ENCODE measurements at regions not wholly inside any gene's neighbourhood (a gene's known extent, or its start where the extent isn't known, plus 50 kb on each side); places are given as distances from the start of the nearest gene placed in this dataset.
A peak's percentile ranks its signal among the peaks of the same experiment; 100 is the strongest.

- CTCF ChIA-PET, result interaction anchor here (1.2 to 1.4 kb wide), 4 partner anchors 10 to 50 kb away, joined by 3 to 5 read pairs (median 3); no protein-coding TSS in a partner anchor
- WGBS (ENCODE audit: missing lambda C conversion rate), result 93% methylated on average over 4 of the region's 4 CpGs
- no peak for ATAC-seq
Observed at GRCh38 chr12:123092866-123093265, 58.0 kb downstream of the PITPNM2 start.

GRCh38 chr12:123091230-123092150 lies 59.4 kb downstream of the PITPNM2 start:
- CTCF ChIA-PET, result interaction anchor here (1.0 kb wide), 1 partner anchor 10 kb away, joined by 3 read pairs; no protein-coding TSS in a partner anchor
- WGBS (ENCODE audit: missing lambda C conversion rate), result 95% methylated on average over 8 of the region's 8 CpGs
- ATAC-seq (no peak), DNase-seq (ENCODE audit: low read depth in 1 of 2, low spot score in 1 of 2) (no peak), FAIRE-seq (no peak)
- TF ChIP-seq RARB (CRISPR knock-in tag; IDR thresholded peaks at IDR 0.05) (no peak), EP300 (IDR thresholded peaks at IDR 0.05) (no peak), E2F6 (IDR thresholded peaks at IDR 0.05; ENCODE audit: borderline replicate concordance, low read depth) (no peak), FOSL2 (IDR thresholded peaks at IDR 0.05) (no peak), FOSL2 (CRISPR knock-in tag; IDR thresholded peaks at IDR 0.05) (no peak), FOSB (CRISPR knock-in tag; IDR thresholded peaks at IDR 0.05) (no peak), CBX2 (IDR thresholded peaks at IDR 0.05; ENCODE audit: borderline replicate concordance, low read depth) (no peak), PBX3 (IDR thresholded peaks at IDR 0.05) (no peak), ESRRA (IDR thresholded peaks at IDR 0.05; ENCODE audit: borderline replicate concordance, low read length) (no peak), RFX5 (IDR thresholded peaks at IDR 0.05) (no peak), MYC (IDR thresholded peaks at IDR 0.05; ENCODE audit: borderline replicate concordance, low read length) (no peak), NPAS2 (CRISPR knock-in tag; IDR thresholded peaks at IDR 0.05; ENCODE audit: borderline replicate concordance) (no peak), ZSCAN20 (CRISPR knock-in tag; IDR thresholded peaks at IDR 0.05) (no peak), MAX (IDR thresholded peaks at IDR 0.05) (no peak), CBX8 (IDR thresholded peaks at IDR 0.05) (no peak), CEBPB (IDR thresholded peaks at IDR 0.05) (no peak), HOXA7 (CRISPR knock-in tag; IDR thresholded peaks at IDR 0.05) (no peak)
- Histone ChIP-seq H3K9me3 (peaks cover 14% of the 10 kb centered on the region), H3K4me3 (no peak overlapping the region), H3K4me1 (peaks cover 90% of the 10 kb centered on the region), H3K4me2 (peak overlapping the region; percentile 43; the same call in 1 of the 3 replicates), H3K27ac (peak overlapping the region; percentile 76 to 89)
- POLR2A ChIA-PET, result no interaction called here

More at GRCh38 chr12:123092866-123093265, 58.0 kb downstream of the PITPNM2 start:
- H3K27ac ChIP-seq, result peak overlapping the region; percentile 76 to 89
- POLR2A ChIA-PET, result no interaction called here
- H3K4me2 ChIP-seq, result peak overlapping the region; percentile 43
- no peak overlapping the region for H3K4me3 ChIP-seq
- peaks cover 81% of the 10 kb centered on the region for H3K4me1 ChIP-seq
- TF ChIP-seq ELK1 (IDR thresholded peaks at IDR 0.05; ENCODE audit: low read depth, low read length), result no peak
- TF ChIP-seq CHD2 (IDR thresholded peaks at IDR 0.05; ENCODE audit: low read length, partially characterized antibody), result no peak
- no peak for TF ChIP-seq POLR2AphosphoS2 (conservative IDR thresholded peaks at IDR 0.05; ENCODE audit: low read length)
- TF ChIP-seq EHMT2 (IDR thresholded peaks at IDR 0.05; ENCODE audit: low read depth), result no peak
- TF ChIP-seq SMC3 (IDR thresholded peaks at IDR 0.05), result no peak
- no peak for TF ChIP-seq EHF (CRISPR knock-in tag; IDR thresholded peaks at IDR 0.05)
- no peak for TF ChIP-seq MYC (IDR thresholded peaks at IDR 0.05; ENCODE audit: borderline replicate concordance, low read length)
- TF ChIP-seq NPAS2 (CRISPR knock-in tag; IDR thresholded peaks at IDR 0.05; ENCODE audit: borderline replicate concordance), result no peak
- no peak for TF ChIP-seq ZSCAN20 (CRISPR knock-in tag; IDR thresholded peaks at IDR 0.05)
- no peak for TF ChIP-seq FOSB (CRISPR knock-in tag; IDR thresholded peaks at IDR 0.05)
- DNase-seq (ENCODE audit: low read depth in 1 of 2, low spot score in 1 of 2), result no peak
- H3K9me3 ChIP-seq, result peaks cover 14% of the 10 kb centered on the region
- FAIRE-seq, result no peak

Measured in A549 (cell line).